ENCODE measurements at regions not wholly inside any gene's neighbourhood (a gene's known extent, or its start where the extent isn't known, plus 50 kb on each side); places are given as distances from the start of the nearest gene placed in this dataset.

DNA sequence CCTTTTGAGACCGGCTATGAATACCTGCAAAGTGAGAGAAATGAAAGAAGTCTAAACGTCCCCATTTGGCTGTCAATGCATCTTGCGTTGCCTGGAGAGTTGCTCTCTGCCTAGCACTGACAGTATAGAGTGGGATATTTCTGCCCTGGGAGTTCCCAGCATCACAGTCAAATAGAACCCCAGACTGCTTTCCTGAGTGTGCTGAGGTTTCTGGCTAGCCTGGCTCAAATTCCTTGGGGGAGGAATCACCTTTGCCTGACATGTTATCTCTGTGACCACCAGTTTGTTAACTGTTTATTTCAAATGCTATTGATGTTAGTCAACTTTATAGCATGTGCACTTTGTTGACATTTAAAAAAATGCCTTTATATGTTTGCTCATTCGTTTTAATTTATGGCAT is 212.0 kb upstream of the FAM78B start:
- TF ChIP-seq CTCF (conservative IDR thresholded peaks at IDR 0.05; ENCODE audit: low read depth): no peak
- DNase-seq (ENCODE audit: low spot score): no peak
- ChIA-PET CTCF (no interaction called here), POLR2A (ENCODE audit: low non-redundant PET) (no interaction called here)
- no peak overlapping the region for H3K27ac ChIP-seq

DNA sequence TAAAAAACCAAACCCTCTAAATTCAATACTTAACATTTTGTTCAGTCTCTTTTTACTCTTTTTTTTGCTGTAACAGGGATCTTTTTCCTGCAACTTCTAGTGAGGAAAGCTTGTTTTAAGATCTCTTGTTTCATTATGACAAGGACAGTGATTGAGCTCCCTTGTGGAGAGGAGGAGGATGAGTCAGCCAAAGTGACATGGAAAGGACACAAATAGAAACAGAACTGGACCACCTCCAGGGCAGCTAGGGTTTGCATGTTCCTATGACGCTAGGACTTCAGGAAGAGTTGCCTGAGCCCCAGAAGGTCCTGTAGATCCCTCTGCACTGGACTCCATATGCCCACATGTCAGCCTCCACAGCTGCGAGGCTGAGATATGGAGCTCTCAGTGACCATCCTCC is 212.6 kb upstream of the FAM78B start:
- no peak for TF ChIP-seq CTCF (conservative IDR thresholded peaks at IDR 0.05; ENCODE audit: low read depth)
- no peak overlapping the region for H3K27ac ChIP-seq
- DNase-seq (ENCODE audit: low spot score): no peak
- ChIA-PET CTCF (no interaction called here), POLR2A (ENCODE audit: low non-redundant PET) (no interaction called here)

GRCh38 chr1:166383137-166383536 is 216.3 kb upstream of the FAM78B start:
- CTCF ChIA-PET: interaction anchor here (0.5 to 0.6 kb wide), 2 partner anchors 389 to 781 kb away, joined by 5 to 6 read pairs; no protein-coding TSS in a partner anchor
- DNase-seq (ENCODE audit: low spot score): no peak
- POLR2A ChIA-PET (ENCODE audit: low non-redundant PET): no interaction called here
- H3K27ac ChIP-seq: no peak overlapping the region
- TF ChIP-seq CTCF (conservative IDR thresholded peaks at IDR 0.05; ENCODE audit: low read depth): no peak

GRCh38 chr1:166383635-166384346 is 217.0 kb upstream of the FAM78B start:
- DNase-seq (ENCODE audit: low spot score): no peak
- ChIA-PET POLR2A (ENCODE audit: low non-redundant PET) (no interaction called here), CTCF (interaction anchor here (0.5 to 0.6 kb wide), 2 partner anchors 389 to 782 kb away, joined by 5 to 6 read pairs; no protein-coding TSS in a partner anchor)
- no peak overlapping the region for H3K27ac ChIP-seq
- no peak for TF ChIP-seq CTCF (conservative IDR thresholded peaks at IDR 0.05; ENCODE audit: low read depth)

DNA sequence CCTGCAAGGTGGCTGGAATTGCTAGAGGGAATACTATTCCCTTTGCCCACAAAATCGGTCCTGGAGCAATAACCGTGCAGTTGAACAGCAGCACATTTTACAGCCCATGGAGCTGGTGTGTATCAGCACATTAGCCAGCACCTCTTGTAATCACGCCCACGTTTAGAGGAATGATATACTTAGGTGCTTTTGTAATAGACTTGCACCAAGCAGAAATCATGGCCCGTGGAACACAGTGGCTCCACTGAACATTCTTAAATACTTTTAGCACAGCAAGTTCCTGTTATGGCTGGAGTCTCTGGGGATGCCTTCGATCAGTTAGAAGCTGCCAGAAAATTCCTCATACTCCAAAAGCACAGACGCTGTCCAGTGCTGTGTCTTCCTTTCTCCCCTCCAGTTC is 218.1 kb upstream of the FAM78B start:
- TF ChIP-seq CTCF (conservative IDR thresholded peaks at IDR 0.05; ENCODE audit: low read depth): no peak
- CTCF ChIA-PET: no interaction called here
- no peak for DNase-seq (ENCODE audit: low spot score)
- no peak overlapping the region for H3K27ac ChIP-seq
- POLR2A ChIA-PET (ENCODE audit: low non-redundant PET): no interaction called here

- ChIA-PET POLR2A (ENCODE audit: low non-redundant PET) (interaction anchor here (0.6 kb wide), 1 partner anchor 13 kb away, joined by 3 read pairs; no protein-coding TSS in a partner anchor), CTCF (no interaction called here)
- DNase-seq (ENCODE audit: low spot score): no peak
- no peak for TF ChIP-seq CTCF (conservative IDR thresholded peaks at IDR 0.05; ENCODE audit: low read depth)
- H3K27ac ChIP-seq: no peak overlapping the region
Measured at GRCh38 chr1:166390366-166391033, 223.7 kb upstream of the FAM78B start.

Measured in RWPE1 (cell line).